PC-9 (cell line): ENCODE measurements at regions not wholly inside any gene's neighbourhood (a gene's known extent, or its start where the extent isn't known, plus 50 kb on each side); places are given as distances from the start of the nearest gene placed in this dataset.

Source experiments
- BruUV-seq: library from RNA; stranded (reverse); fragments of 400-500 nt; replicated peaks from 2 replicates; lab custom pipeline; 2021; lab: Mats Ljungman, UMichigan
- CTCF ChIA-PET: fragments of 300-600 bp; sonication (Branson Sonifier 250); formaldehyde crosslinking; loops from one replicate; lab custom pipeline; 2022; ENCODE audit warnings: antibody characterized with exemption; lab: Charles Lee
- POLR2A ChIA-PET: fragments of 300-600 bp; sonication (Branson Sonifier 250); formaldehyde crosslinking; loops from one replicate; lab custom pipeline; 2022; ENCODE audit warnings: antibody characterized with exemption; ENCODE audit not compliant: unreplicated experiment; lab: Charles Lee
- DNase-seq, 2 experiments: peaks; one replicate each; pipeline versions ENCODE4 v3.0.0 to v3.0.0-alpha.2; 2015 to 2022; ENCODE audit warnings: mixed read lengths in 1 of 2
- H2AFZ ChIP-seq: fragments of 200-600 bp; sonication (generic); 2 replicates; pipeline ENCODE4 v1.8.1; 2017; ENCODE audit warnings: antibody characterized with exemption
- H3F3A ChIP-seq: fragments of 200-600 bp; sonication (generic); 2 replicates; pipeline ENCODE4 v1.8.1; 2017; ENCODE audit warnings: antibody characterized with exemption, mild to moderate bottlenecking, low read depth; ENCODE audit not compliant: insufficient read depth
- H3K27ac ChIP-seq: fragments of 200-600 bp; sonication (generic); 2 replicates; pipeline ENCODE4 v1.6.1; 2016; ENCODE audit warnings: mixed run types
- H3K27me3 ChIP-seq: fragments of 200-600 bp; sonication (generic); 2 replicates; pipeline ENCODE4 v1.6.1; 2016; ENCODE audit warnings: low read depth, mixed run types; ENCODE audit not compliant: insufficient read depth
- H3K36me3 ChIP-seq: fragments of 200-600 bp; sonication (generic); 2 replicates; pipeline ENCODE4 v1.6.1; 2016; ENCODE audit warnings: low read depth, mixed run types
- H3K4me1 ChIP-seq: fragments of 200-600 bp; sonication (generic); replicated peaks from 2 replicates; pipeline ENCODE4 v1.6.1; 2016; ENCODE audit warnings: mixed run types; ENCODE audit not compliant: insufficient read depth
- H3K4me2 ChIP-seq: fragments of 200-600 bp; sonication (generic); 2 replicates; pipeline ENCODE4 v1.6.1; 2017; ENCODE audit warnings: mixed run types
- H3K4me3 ChIP-seq: fragments of 200-600 bp; sonication (generic); 2 replicates; pipeline ENCODE4 v1.6.1; 2016; ENCODE audit warnings: mixed run types
- H3K79me2 ChIP-seq: fragments of 200-600 bp; sonication (generic); 2 replicates; pipeline ENCODE4 v1.6.1; 2017; ENCODE audit warnings: low read depth, mixed run types
- H3K9me2 ChIP-seq: fragments of 200-600 bp; sonication (generic); 2 replicates; pipeline ENCODE4 v1.8.1; 2017; ENCODE audit warnings: mild to moderate bottlenecking; ENCODE audit not compliant: insufficient read depth
- H3K9me3 ChIP-seq: fragments of 200-600 bp; sonication (generic); 2 replicates; pipeline ENCODE4 v1.8.1; 2016; ENCODE audit warnings: low read depth; ENCODE audit not compliant: insufficient read depth
- H4K20me1 ChIP-seq: fragments of 200-600 bp; sonication (generic); 2 replicates; pipeline ENCODE4 v1.8.1; 2017; ENCODE audit not compliant: insufficient read depth
- CTCF ChIP-seq: fragments of 200-600 bp; sonication (generic); conservative IDR thresholded peaks from 2 replicates; pipeline ENCODE4 v1.6.1; 2017; ENCODE audit warnings: mixed run types, antibody characterized with exemption, mild to moderate bottlenecking, moderate library complexity
- EZH2 ChIP-seq: fragments of 200-600 bp; sonication (generic); IDR thresholded peaks from 2 replicates; pipeline ENCODE4 v1.8.0; 2017; ENCODE audit warnings: antibody characterized with exemption, low read depth
- intact Hi-C: fragments of 100-400 bp; cut with micrococcal nuclease; formaldehyde crosslinking; loops from one replicate; pipeline ENCODE4 v1.10.0; 2022; ENCODE audit not compliant: unreplicated experiment

- Histone ChIP-seq H3K4me2 (no peak overlapping the region), H3K27ac (no peak overlapping the region), H3F3A (no peaks in the 10 kb centered on the region), H3K9me3 (no peaks in the 10 kb centered on the region), H3K4me1 (no peaks in the 10 kb centered on the region), H3K4me3 (no peak overlapping the region), H3K9me2 (no peaks in the 10 kb centered on the region), H4K20me1 (no peaks in the 10 kb centered on the region; the same call in 1 of the 2 replicates), H3K79me2 (no peaks in the 10 kb centered on the region), H3K27me3 (no peaks in the 10 kb centered on the region), H2AFZ (no peak overlapping the region), H3K36me3 (no peaks in the 10 kb centered on the region)
- no TSS peak for BruUV-seq
- POLR2A ChIA-PET: no interaction called here
- intact Hi-C loops: no loop called here
- CTCF ChIA-PET: no interaction called here
- no peak for TF ChIP-seq CTCF
- TF ChIP-seq EZH2: no peak
- no peak for DNase-seq
These were observed 76.0 kb upstream of the PCSK2 start for GRCh38 chr20:17150858-17151257.

- no peaks in the 10 kb centered on the region; the same call in 1 of the 2 replicates for H4K20me1 ChIP-seq
- DNase-seq: no peak
- intact Hi-C loops: no loop called here
- H3K36me3 ChIP-seq: no peaks in the 10 kb centered on the region
- CTCF ChIA-PET: no interaction called here
- H3K79me2 ChIP-seq: no peaks in the 10 kb centered on the region
- no peaks in the 10 kb centered on the region for H3K4me1 ChIP-seq
- no peak overlapping the region for H2AFZ ChIP-seq
- no peaks in the 10 kb centered on the region for H3F3A ChIP-seq
- H3K9me2 ChIP-seq: no peaks in the 10 kb centered on the region
- no peak overlapping the region for H3K27ac ChIP-seq
- POLR2A ChIA-PET: no interaction called here
- H3K4me2 ChIP-seq: no peak overlapping the region
- no peaks in the 10 kb centered on the region for H3K27me3 ChIP-seq
- no peak for TF ChIP-seq CTCF
- TF ChIP-seq EZH2: no peak
- no peaks in the 10 kb centered on the region for H3K9me3 ChIP-seq
- H3K4me3 ChIP-seq: no peak overlapping the region
- no TSS peak for BruUV-seq
These were observed 71.4 kb upstream of the PCSK2 start for GRCh38 chr20:17155401-17155800.

- H2AFZ ChIP-seq: no peak overlapping the region
- DNase-seq: no peak
- H3K27me3 ChIP-seq: no peaks in the 10 kb centered on the region
- no TSS peak for BruUV-seq
- no peaks in the 10 kb centered on the region for H3F3A ChIP-seq
- H3K9me2 ChIP-seq: no peaks in the 10 kb centered on the region
- POLR2A ChIA-PET: no interaction called here
- CTCF ChIA-PET: no interaction called here
- no peaks in the 10 kb centered on the region for H3K79me2 ChIP-seq
- no peaks in the 10 kb centered on the region for H3K36me3 ChIP-seq
- intact Hi-C loops: no loop called here
- TF ChIP-seq EZH2 (no peak), CTCF (no peak)
- H3K4me1 ChIP-seq: no peaks in the 10 kb centered on the region
- no peaks in the 10 kb centered on the region; the same call in 1 of the 2 replicates for H4K20me1 ChIP-seq
- no peak overlapping the region for H3K4me2 ChIP-seq
- no peak overlapping the region for H3K27ac ChIP-seq
- no peak overlapping the region for H3K4me3 ChIP-seq
- no peaks in the 10 kb centered on the region for H3K9me3 ChIP-seq
These were observed 68.1 kb upstream of the PCSK2 start for GRCh38 chr20:17158701-17159100.
